Posterior vena cava (tissue), 2 donors: ENCODE measurements at regions not wholly inside any gene's neighbourhood (a gene's known extent, or its start where the extent isn't known, plus 50 kb on each side); places are given as distances from the start of the nearest gene placed in this dataset.
"Not testable (repeated sequence)": the region's sequence is repeated elsewhere in the genome, so short reads cannot be mapped to it uniquely, and the experiment has no call there.

ENCODE experiments used
- DNase-seq: peaks from one replicate; pipeline ENCODE4 v3.0.0-alpha.2; 2020; ENCODE audit warnings: low spot score
- intact Hi-C, 2 donors: fragments of 100-400 bp; cut with DNase I; formaldehyde crosslinking; loops; one replicate each; pipeline versions ENCODE4 v1.14.1 to v1.14.2; 2022 to 2023
- donor health status: DM: yes; HTN: yes; CAD: no.
- donor health status: DM: yes; HTN: yes; CAD: no.

DNA sequence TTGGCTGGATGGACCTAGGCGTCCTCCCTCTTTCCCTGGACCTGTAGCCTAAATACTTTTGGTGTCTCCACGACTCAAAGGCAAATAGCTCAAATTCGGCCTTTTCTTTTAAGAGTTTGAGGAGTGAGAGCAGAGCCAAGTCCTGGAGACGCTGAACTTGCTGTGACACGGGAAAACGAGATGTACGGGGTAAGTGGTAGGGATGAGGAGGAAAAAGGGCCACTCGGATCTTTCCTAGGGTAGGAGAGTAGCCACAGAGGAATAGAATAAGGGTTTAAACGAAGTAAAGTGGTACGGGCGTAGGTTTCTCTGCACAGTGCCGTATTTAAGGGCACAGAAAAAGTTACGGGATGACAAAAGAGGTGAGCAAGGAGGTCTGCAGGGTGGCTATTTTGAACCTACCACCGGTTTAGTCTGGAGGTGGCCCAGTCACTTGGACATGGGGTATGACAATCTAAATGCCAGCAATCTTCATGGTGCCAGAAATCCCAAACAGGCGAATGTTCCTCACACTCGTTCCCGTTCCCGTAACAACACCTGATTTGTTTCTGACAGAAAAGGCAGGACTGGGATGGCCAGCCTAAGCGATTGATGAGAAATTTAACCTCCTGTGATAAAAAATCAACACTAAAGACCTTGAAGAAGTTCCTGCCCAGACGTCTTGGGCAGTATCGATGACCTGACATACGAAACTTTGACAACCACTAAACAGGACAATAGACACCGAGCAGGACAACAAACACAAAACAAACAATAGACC lies 149.3 kb downstream of the TRIM27 start:
- no peak for DNase-seq
- intact Hi-C loops: no loop called here

DNA sequence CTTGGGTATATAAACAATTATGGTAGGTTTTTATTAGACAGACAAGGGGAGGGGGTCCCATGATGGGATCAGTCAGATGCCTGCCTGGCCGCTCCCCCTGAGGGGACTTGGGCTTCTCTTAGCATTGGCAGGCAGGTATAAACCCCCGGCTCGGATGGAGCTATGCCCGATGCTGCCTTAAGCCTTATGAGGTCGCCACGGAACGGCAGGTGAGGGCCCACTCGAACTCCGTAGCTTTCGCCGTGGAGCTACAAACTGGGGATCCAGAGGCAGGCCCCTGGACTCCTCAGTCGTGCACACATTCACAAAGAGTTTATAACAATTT lies 148.8 kb downstream of the TRIM27 start:
- intact Hi-C loops: no loop called here
- DNase-seq: no peak

DNA sequence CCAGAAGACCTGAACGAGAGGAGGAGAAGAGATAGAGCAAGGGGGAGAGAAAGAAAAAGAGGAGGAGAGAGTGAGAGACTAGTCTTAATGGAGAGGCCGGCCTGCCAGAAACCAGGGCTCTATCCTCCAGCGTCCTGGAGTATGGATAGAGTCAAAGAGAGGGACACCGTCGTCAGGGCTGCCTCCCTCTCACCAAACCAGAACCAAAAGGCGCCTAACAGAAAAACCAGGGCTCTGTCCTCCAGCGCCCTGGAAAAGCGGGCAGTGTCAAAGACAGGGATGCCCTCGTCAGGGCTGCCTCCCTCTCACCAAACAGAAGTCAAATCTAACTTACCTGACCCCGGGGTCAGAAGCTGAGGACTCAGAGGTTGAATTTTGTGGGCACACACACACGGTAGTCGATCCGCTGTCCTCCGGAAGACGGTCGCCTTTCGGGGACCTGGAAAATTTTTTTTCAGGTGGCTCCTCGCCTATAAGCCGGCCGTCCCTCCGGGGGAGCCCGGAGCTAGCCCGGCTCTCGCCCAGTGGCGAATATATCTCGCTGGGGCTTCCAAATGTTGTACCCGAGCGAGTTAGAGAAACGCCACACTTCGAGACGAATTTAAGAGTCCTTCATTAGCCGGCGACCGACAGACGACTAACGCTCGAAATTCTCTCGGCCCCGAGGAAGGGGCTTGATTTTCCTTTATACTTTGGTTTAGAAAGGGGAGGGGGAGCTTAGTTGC lies 148.2 kb downstream of the TRIM27 start:
- intact Hi-C loops: no loop called here
- no peak for DNase-seq

DNA sequence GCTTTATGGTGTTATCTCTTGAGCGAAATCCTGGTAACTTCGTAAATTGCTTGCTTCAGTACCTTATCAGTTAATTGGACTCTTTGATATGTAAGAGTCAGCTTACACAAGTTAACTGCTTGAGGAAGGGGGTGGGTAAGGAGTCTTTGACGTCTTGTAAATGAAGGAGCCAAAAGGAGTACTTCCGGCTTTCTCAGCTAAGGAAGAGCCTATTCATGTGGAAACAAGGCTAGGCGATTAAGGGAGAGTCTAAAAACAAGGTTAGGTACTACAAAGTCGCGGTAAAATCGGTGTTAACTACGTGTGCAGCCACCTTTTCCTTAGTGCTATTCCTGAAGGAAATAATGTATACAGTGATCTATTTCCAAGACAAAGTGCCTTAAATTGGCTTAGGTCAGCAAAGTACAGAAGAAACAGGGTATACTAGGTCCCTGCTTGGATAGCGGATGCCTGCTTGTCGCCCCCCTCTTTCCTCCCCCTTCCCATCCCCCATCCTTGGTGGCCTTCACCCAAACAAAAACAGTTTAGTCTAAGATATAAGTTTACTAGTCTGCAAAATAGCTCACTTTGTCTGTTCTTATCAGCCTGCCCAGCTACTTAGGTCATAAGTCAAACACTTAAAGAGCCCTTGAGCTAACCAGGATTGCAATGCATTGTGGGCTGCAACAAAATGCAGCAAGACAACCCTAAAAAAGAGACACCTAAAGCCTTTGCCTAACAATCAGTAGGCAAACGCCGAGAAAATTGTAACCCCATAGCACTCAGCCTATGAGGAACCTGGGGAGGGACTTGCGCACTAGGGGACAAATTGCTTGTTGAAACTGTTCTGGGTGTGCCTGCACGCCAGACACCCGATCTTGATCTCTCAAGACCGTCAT lies 147.3 kb downstream of the TRIM27 start:
- intact Hi-C loops: no loop called here
- DNase-seq: no peak

DNA sequence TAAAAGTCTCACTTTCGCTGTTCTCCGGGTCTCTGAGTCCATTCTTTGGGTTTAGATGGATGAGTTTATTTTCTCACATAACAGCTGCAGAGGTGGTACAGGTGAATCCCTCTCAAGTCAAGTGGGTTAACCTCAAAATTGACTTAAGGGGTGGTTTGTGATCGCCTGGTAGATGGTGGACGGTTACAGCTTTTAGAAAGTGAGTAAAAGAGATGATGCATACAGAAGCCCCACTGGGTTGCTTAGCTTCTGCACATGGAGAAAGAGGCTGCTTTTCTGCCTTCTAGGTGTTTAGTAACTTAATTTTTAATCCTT lies 146.7 kb downstream of the TRIM27 start:
- no peak for DNase-seq
- intact Hi-C loops: no loop called here

DNA sequence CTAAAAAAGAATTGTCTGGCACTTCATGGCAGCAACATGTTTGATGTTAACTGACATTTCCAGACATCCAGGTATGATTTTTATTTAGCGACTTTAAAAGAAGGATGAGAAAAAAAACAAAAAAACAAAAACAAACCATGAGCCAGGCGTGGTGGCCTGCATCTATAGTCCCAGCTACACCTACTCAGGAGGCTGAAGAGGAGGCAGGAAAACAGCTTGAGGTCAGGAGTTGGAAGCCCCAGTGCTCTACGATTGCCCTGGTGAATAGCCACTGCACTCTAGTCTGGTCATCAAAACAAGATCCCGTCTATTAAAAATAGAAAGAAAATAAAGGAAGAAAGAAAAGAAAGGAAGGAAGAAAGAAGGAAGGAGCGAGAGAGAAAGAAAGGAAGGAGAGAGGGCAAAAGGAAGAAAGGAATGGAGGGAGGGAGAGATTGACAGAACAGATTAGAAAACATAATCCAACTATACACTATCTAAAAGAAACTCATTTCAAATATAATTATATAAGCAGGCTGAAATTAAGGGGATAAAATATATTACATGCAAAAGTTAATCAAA lies 141.6 kb downstream of the TRIM27 start:
- no peak for DNase-seq
- intact Hi-C loops: no loop called here

DNA sequence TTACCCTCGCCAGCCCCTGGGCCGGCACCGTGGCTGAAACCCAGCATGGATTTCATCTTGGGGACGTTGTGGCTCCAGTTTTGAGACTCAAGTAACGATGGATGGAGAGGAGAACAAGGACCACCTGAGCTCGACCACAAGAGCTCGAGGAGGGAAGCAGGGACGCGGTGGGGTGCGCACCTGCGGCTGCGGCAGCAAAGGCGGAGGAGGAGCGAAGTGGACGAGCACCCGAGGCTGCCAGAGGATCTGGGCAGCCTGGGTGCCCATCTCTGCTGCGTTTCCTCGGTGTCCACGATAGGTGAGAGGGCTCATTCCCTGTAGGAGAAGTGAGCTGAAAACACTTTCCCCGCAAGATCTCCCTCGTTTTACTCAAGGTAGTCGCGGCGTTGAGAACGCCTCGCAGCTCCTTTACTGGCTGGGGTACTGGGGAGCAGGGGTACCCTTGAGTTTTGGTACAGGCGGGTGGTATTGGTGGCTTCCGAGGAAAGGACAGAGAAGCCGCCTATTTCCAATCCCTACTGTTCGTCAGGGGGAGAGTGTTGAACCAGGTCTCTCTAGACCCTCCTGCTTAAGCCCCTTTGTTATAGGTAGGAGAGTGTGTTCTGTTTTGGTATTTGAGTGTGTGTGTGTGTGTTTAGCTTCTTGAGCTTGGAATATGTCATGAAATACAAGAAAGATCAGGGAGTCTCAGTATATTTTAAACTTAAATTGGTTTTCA lies 137.7 kb downstream of the TRIM27 start:
- DNase-seq: no peak
- intact Hi-C loops: no loop called here

DNA sequence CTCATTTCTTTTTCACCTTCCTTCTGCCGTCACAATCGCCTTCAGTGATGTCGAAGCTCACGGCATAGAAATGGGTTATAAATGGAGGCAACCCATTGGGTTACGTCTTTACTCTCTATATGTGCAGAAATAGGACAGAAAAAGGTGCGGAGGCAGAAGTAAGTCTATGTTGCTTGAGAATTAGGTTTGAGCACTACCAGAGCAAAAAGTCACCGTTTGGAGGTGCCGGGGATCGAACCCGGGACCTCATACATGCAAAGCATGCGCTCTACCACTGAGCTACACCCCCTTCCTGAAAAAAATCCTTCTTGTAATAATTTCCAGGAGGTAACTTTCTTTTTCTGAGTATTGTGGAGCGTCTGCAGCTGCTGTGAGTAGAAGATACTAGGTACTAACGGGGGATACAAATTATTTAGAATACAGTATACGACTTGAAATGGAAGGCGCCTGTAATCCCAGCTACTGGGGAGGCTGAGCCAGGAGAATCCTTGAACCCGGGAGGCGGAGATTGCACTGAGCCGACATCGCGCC lies 134.2 kb downstream of the TRIM27 start:
- intact Hi-C loops: no loop called here
- DNase-seq: no peak

DNA sequence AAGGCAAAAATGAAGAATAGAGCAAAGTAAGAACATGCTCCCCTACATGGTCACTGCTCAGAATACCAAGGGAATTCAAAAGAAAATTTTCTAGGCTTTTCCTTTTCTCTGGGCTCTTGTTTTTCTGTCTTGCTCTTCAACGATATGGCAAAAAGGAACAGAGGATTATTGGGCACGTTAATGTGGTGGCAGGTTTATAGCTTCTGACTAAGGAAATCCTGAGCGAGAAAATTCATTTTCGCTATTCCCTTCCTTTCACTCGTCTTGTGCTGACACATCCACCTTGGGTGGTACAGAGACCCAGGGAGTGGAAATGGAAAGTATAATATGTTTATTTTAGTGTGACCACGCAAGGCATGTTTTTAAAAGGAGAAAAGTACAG lies 132.8 kb downstream of the TRIM27 start:
- intact Hi-C loops: no loop called here
- DNase-seq: no peak

DNA sequence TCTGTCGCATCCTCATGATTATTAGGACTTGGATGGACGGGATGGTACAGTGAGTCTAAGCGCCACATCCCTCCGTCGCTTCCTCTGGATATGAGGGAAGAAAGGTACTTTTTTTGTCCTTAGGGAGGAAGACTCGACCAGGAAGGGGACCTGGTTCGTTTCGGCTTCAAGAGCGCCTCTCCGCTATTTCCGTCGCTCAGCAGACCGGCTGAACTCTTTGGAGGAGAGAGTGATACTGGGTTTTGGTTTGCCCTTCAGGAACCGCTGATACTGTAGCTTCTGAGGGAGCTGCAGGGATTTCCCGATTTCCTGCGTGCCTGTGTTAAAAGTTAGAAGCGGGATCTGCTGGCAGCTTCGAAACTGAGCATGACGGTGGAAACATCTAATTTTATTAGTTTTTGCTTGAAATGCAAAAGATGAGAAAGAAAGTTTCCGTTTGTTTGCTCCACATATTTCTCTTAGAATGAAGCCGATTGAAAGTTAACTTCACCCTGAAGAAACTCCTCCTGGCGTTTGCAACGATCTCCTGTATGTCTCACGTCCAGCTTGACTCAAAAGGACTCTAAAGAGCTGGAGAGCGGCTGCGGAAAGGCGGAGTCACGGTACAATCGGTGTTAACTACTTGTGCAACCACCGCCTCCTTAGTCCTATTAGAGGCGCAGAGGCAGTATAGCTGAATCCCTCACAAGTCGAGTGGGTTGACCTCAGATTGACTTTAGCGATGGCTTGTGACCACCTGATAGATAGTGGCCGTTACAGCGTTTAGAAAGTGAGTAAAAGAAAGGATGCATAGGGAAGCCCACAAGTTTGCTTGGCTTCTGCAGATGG lies 129.4 kb downstream of the TRIM27 start:
- DNase-seq: no peak
- intact Hi-C loops: no loop called here

DNA sequence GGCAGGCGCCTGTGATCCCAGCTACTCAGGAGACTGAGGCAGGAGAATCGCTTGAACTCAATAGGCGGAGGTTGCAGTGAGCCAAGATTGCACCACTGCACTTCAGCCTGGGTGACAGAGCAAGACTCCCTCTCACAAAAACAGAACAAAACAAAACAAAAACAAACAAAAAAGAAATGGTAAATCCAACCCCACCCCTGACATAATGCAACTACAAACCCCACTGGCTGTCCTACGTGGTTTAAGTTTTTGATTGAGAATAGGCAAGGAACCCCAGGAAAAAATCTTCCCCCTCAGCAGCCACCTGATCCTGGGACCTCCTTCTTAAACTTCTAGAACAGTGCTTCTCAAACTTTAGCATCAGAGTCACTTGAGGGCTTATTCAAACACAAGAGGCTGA lies 123.1 kb downstream of the TRIM27 start:
- intact Hi-C loops, DNase-seq: not testable (repeated sequence)

DNA sequence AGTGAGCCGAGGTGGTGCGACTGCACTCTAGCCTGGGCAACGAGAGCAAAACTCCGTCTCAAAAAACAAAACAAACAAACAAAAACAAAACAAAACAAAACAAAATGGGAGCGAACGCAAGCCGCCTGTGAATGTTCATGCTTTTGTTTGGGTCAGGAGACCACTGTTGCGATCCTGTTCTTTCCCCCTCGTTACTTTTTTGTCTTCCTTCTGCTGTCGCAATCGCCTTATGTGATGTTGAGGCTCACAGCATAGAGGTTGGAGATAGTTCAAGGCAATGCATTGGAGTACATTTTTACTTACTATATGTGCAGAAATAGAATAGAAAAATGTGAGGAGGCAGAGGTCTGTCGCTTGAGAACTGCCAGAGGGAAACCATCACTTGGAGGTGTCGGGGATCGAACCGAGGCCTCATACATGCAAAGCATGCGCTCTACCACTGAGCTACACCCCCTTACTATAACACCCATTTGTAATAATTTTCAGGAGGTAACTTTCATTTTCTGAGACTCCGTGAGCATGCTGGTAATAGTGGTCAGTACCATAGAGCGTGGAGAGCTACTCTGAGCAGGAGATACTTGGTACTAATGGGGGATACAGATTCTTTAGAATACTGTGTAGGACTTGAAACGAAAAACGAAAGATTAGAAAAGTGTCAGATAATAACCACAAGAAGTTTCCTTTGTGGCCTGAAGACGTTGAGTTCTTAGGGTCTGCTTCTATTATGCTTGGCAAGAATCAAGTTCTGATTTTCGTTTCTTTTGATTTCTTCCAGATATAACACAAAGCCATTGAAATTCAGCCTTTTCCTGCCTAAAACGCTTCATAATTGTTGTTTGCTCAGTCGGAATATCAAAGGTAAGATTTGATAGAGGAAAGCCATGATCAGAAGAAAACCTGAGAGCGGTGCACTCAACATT lies 121.1 kb downstream of the TRIM27 start:
- intact Hi-C loops: no loop called here

DNA sequence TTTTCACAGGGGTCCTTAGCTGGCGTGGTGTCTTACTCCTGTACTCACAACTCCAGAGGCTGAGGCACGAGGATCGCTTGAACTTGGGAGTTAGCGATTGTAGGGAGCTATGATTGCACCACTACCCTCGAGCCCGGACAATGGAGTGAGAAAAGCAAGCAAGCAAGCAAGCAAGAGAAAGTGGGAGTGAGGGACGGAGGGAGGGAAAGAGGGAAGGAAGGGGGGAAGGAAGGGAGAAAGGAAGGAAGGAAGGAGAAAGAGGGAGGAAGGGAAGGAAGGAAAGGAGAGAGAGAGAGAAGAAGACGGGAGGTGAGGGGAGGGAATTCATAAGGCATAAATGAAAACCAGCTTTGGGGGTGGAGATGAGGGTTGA lies 120.5 kb downstream of the TRIM27 start:
- intact Hi-C loops: no loop called here
- no peak for DNase-seq

More for the DNA sequence above, 121.1 kb downstream of the TRIM27 start:
- DNase-seq: no peak

DNA sequence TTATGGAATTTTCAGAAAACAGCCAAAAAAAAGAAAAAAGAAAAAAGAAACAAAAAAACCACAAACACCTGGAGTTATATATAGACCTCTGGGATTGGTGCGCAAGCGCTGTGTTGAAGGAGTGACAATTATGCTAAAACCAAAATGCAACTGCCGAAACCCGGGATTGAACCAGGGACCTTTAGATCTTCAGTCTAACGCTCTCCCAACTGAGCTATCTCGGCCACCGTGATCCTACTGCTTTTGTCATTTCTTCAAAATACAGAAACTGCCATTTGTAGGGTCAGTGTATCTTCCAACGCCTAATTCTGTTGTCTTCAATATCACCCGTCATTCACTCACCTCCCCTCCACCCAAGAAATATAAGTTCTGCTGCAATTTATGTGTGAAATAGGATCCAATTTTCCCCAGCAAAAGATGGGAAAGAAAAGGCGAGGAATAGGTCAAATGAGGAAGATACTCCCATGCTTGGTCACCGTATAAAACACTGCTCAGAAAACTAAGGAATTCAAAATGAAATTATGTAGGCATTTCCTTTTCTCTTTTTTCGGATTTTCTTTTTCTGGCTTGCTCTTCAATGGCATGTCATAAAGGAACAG lies 116.0 kb downstream of the TRIM27 start:
- intact Hi-C loops: no loop called here
- no peak for DNase-seq

DNA sequence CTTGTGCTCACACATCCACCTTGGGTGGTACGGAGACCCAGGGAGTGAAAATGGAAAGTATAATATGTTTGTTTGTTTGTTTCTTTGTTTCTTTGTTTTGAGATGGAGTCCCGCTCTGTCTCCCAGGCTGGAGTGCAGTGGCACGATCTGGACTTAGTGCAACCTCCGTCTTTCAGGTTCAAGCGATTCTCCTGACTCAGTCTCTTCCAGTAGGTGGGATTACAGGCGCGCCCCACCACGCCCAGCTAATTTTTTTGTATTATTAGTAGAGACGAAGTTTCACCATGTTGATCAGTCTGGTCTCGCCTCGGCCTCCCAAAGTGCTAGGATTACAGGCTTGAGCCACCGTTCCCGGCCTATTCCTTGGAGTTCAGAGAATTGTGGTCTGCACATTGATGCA lies 115.4 kb downstream of the TRIM27 start:
- intact Hi-C loops: no loop called here
- DNase-seq: no peak

DNA sequence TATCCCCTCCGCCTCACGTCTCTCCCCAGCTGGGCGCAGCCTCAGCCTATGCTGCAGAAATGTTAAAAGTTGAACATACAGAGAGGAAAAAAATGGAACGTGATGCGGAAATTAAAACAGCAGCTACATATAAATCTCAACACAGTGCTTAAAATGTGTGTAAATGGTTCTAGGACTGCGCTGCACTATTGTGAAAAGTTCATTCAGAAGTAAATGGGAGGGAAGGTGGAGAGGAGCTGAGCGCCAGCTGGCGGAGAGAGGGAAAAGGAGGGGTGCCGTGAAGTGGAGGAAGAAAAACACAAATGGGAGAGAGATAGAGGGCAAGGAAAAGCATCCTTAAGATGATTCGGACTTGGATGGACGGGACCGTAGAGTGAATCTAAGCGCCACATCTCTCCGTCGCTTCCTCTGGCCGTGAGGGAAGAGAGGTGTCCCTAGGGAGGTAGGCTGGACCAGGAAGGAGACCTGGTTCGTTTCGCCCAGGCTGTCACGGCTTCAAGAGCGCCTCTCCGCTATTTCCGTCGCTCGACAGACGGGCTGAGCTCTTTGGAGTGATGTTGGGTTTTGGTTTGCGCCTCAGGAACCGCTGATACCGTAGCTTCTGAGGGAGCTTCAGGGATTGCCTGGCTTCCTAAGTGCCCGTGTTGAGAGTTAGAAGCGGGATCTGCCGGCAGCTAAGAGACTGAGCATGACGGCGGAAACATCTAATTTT lies 113.7 kb downstream of the TRIM27 start:
- no peak for DNase-seq
- intact Hi-C loops: no loop called here

DNA sequence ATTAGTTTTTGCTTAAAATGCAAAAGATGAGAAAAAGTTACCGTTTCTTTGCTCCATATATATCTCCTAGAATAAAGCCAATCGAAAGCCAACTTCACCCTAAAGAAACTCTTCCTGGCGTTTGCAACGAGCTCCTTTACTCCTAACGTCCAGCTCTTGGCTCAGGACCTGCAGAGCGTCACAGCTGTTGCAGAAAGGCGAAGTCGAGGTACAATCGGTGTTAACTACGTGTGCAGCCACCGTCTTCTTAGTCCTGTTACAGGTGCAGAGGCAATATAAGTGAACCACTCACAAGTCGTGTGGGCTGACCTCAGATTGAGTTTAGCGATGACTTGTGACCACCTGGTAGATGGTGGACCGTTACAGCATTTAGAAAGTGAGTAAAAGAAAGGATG lies 113.1 kb downstream of the TRIM27 start:
- intact Hi-C loops: no loop called here
- DNase-seq: no peak
